Peyer's patch (tissue), 4 donors: ENCODE measurements at regions not wholly inside any gene's neighbourhood (a gene's known extent, or its start where the extent isn't known, plus 50 kb on each side); places are given as distances from the start of the nearest gene placed in this dataset.

Experiments
- CTCF ChIP-seq, 6 experiments: fragments of 450-650 bp in 4 of 6; fragments of 200-600 bp in 2 of 6; sonication (generic) in 1 of 6; IDR thresholded peaks; one replicate each; pipeline ENCODE4 v1.5.1; 2017 to 2019; ENCODE audit warnings: antibody characterized with exemption in 6 of 6, mild to moderate bottlenecking in 3 of 6, moderate library complexity in 1 of 6
- POLR2A ChIP-seq, 2 donors: fragments of 450-650 bp; IDR thresholded peaks; one replicate each; pipeline ENCODE4 v1.5.1; 2017; ENCODE audit warnings: antibody characterized with exemption in 2 of 2, mild to moderate bottlenecking in 2 of 2, moderate library complexity in 2 of 2

DNA sequence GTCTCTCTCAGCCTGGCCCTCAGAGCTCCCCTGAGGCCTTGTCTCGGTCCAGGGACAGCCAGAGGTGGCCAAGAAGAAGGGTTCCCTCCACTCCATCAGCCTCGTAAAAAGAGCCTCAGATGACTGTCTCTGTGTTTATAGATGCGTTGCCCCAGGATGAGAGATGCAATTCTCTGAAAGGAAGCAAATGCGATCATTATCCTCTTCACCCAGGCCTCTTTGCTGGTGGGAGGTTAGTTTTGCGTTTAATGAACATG lies 90.4 kb downstream of the YTHDF1 start:
- TF ChIP-seq CTCF (IDR thresholded peaks at IDR 0.05) (no peak), POLR2A (IDR thresholded peaks at IDR 0.05) (no peak)
